ENCODE measurements at regions not wholly inside any gene's neighbourhood (a gene's known extent, or its start where the extent isn't known, plus 50 kb on each side); places are given as distances from the start of the nearest gene placed in this dataset.

DNA sequence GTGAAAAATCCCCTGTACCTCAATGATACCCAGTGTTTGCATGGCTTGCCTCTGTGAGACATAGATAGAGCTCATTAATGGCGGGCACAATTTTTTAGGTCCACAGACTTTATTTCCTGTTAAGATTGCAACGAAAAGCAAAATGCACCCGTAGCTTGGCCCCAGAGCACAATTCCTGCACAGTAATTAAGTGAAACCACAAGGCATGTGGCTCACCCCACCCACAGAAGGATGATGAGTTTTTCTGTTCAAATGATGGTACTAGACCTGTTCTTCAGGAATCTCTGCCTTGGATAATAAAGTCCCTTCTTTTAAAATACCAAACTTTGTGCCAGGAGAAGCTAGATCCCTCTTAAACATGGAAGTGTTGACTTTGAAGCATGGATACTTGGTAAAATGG, 738.1 kb downstream of the QKI start:
- no peak for DNase-seq (ENCODE audit: low spot score)

DNA sequence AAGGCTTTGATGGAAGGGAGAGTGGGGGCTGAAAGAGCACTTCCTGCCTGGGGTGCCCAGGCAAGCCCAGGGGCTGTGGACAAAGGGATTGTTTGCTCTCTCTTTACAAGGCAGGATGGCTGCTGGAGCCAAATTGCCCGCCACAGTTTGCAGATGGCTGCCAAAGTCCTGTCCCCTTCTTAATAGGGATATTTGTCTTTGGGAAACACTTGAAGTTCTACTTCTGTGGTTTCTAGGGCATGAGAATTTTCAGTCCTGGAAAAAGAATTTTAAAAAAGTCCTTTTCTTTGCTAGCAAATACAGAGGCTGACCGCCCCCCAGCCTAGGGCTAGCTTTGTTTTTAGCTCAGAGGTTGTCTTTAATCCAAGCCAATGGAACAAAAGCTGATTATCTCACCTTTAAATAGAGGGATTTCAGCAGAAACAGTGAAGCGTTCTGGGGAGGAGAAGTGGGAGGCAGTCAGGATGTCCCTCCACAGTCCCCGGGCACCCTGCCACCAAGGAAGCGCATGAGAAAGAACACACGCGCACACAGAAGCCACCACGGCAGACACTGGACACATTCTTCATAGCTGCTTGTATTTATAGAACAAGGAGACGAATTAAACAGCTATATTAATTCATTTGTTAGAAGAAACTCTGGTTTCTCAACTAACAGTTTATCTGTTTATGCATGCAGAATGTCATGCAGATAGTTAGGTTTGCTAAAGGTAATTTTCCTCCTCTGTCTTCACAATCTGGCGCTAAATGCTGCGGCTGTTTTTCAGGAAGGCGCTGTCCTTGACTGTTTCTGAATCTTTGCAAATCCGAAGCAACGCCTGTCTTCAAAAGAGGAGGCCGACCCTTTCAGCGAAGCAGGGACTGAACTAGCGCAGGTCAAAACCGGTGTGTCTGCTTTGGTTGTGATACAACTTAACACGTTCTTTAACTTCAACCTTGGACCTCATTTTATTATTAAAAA, 736.9 kb downstream of the QKI start:
- DNase-seq (ENCODE audit: low spot score): no peak

DNA sequence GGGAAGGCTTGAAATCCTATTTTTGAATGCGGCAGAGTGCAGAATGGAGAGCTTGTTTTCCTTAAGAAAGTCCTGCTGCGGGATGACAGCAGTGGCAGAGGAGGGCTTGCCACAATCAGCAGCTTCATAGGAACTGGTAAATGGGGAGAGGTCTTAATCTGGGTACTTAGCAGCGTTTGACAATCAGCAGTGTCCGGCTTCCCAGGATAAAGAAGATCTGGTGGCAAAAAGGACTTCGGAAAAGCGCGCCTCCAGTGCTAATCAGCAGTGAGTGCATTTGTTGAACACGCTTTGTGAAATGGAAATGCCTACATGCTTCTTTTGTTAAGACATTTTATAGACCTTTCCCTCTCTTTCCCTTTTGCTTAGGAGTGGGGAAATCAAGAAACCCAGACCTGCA, 735.7 kb downstream of the QKI start:
- no peak for DNase-seq (ENCODE audit: low spot score)

DNA sequence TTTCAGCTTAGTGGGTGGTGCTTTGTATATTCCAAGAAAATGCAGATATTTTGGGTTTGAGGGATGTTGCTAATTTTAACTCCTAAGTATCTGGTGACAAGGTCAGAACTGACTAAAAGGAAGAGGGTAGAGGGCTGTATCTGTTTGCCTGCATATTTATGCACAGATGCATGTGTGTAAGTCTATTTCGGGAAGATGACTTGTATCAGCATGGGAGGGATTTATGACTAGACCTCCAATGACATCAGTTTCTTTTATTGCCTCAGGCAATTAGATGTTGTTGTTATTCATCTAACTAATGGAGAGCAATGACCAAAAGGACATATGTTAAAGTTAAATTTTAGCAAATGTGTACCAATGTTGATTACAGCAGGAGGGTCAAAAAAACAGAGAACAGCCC, 734.3 kb downstream of the QKI start:
- no peak for DNase-seq (ENCODE audit: low spot score)

DNA sequence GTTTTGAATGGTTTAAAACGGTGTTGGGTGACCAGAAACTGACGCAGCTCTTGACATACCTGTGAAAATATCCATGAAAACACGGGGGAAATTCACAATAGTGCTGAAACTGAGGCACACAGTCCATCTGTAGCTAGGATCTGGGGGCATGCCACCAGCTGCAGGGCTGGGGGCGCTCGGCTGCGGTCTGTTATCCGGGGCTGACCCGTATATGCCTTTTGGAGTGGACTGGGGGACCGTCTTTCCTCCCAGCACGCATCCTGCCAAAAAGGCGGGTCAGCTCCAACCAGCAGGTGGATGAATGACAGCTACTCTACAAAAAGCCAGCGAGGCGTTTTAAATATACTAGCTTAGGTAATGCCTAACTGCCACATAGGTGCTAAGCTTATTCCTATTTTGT, 729.8 kb downstream of the QKI start:
- DNase-seq (ENCODE audit: low spot score): no peak

DNA sequence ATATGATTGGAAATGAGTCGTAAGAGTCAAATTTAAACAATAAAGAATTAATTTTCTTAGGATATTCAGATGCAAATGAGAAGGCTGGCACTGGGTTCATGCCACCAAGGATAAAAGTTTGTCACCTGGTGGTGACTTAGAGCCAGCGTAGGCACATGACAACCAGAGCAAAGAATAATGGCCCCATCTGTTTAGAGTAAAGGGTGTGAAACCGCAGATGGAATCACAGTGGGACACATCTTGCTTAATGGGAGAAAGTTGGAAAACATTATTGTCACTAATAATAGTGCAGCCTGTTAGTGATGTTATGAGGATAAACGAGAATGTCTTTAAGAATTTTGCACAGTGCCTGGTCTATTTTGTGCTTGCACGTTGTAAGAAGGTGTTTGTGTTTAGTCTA, 727.8 kb downstream of the QKI start:
- no peak for DNase-seq (ENCODE audit: low spot score)

DNA sequence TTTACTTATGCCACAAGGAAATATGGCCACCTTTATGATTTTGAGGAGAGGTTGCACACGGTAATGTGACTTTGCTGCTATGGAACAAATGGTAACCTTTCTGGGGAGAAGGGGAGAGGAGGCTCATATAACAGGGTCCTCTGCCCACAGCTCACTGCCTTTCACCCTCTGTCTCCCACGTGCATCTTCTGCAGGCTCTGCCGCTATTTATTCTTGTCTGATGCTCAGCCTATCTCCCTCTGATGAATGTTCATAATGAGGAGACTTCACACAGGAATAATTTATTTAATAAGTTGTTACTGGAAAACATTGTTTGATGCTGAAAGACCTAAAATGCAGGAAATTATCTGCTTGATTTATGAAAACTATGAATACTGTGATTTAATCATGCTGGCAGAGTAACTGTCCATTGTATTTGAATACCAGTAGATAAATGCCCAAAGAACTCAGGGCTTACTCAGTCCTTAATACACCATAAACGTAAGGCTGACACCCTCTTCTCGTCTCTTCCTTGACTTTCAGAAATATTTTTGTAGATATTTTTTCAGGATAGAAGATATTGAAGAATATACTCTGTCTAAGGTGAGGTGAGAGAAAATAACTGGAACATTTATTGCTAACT, 721.1 kb downstream of the QKI start:
- DNase-seq (ENCODE audit: low spot score): no peak

DNA sequence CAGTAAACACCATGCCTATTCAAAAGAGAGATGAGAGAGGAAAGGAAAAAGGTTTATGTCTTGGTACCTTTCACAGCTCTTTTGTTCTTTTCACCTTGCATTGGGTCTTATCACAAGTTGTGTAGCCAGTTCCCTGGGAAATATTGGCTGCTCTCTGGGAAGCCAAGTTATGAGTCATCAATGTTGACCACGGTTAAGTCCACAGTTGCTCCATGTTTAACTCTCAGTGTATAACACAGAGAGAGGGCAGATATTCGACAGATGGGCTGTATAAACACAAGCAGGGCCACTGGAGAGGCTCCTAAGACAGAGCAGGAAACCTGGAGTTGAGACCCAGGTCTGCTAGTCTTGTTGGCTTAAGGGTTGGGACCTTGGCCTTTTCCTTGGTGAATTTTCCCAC, 718.6 kb downstream of the QKI start:
- no peak for DNase-seq (ENCODE audit: low spot score)

DNA sequence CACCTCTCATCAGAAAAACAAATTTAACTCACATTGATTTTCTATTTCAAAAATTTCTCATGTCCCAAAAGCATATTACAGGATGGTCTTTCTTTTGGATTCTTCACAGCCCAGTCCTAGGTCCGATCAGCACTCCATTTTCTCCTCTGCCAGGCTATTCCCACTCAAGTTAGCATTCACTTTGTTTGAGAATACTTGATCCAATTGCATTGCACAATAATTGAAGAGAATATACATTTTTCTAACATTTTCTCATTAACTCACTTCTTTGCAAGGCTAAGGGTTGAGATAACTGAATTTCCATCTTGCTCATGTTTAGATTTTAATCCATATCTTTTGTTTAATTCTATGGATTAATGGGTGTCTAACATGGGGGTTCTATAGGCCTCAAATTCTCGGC, 716.1 kb downstream of the QKI start:
- no peak for DNase-seq (ENCODE audit: low spot score)

DNA sequence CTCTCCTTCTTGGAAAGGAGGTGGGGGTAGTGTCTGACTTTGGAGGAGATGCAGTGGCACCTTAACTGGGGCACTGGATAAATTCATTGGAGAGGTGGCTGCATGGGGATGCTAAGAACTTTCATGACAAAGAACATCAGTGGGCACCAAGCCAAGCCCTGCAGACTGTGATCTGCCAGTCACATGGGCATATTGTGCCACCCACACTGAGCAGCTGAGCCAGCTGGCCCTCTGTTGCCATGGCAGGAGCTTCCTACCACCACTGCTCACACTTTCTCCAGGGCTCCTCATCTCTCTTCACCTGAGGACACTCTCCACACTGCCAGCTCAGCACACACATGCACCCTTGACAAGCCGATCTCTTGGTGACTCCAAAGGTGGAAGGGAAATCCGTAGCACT, 715.6 kb downstream of the QKI start:
- no peak for DNase-seq (ENCODE audit: low spot score)

DNA sequence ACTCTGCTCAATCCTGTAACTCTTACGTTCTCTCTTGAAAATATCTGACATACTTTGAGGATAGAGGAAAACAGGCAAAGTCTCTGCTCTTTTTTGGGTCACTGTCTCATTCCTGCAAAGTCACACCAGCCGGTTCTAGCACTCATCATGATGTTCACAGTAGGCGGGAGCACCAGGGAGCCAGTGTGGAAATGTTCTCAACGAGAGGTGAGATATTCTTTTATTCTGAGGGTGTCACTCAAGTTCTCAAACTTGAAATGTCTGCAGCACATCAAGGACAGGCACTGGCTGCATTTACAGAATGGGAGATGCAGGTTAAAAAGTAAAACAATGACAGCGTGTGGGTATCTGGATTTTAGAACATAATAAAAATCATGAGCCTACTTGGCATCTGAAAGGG, 714.7 kb downstream of the QKI start:
- no peak for DNase-seq (ENCODE audit: low spot score)

DNA sequence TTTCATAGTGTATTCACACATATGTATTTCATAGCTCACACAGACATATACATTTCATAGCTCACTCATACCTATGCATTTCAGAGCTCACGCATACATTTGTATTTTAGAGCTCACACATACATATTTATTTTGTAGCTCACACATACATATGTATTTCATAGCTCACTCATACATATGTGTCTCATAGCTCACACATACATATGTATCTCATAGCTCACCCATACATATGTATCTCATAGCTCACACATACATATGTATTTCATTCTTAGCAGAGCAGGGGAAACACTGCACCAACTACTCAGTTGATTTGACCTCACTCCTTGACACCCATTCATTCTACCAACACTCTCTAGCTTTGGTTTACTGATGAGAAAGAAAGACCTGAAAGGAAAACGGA, 713.6 kb downstream of the QKI start:
- DNase-seq (ENCODE audit: low spot score): no peak

DNA sequence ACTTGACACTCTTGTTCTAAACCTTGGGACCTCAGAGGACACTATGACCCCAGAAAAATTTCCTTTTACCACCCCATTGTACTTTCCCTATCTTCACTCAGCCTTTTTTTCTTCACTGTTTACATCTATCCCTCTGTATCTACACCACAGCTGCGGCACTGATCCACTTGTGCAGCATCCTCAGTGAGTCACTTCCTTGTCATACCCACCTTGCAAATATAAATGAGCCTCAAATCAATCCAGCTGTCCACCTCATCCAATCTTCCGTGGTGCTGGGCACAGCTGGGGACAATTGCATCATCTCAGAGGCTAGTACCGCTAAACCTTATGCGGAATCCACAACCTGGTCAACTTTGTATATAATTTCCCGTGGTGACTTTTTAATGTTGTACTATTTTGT, 710.5 kb downstream of the QKI start:
- DNase-seq (ENCODE audit: low spot score): no peak

DNA sequence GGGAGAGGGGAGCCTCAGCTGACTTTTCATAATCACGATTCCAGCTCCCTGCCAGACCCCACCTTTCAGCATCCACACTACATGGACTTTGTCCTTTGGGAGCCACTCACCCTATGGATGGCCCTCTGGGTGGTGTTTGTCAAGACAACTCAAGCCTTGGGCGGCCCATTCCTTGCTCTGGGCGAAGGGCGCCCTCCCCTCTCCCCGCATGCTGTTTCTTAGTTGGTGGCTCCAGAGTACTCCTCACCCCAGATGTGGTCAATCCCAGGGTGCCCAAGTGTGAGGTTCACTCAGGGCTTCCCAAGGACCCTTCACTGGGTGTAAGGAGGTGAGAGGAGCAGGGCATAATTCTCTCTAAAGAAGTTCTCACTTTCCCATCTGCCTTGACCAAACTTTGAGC, 710.0 kb downstream of the QKI start:
- DNase-seq (ENCODE audit: low spot score): no peak

DNA sequence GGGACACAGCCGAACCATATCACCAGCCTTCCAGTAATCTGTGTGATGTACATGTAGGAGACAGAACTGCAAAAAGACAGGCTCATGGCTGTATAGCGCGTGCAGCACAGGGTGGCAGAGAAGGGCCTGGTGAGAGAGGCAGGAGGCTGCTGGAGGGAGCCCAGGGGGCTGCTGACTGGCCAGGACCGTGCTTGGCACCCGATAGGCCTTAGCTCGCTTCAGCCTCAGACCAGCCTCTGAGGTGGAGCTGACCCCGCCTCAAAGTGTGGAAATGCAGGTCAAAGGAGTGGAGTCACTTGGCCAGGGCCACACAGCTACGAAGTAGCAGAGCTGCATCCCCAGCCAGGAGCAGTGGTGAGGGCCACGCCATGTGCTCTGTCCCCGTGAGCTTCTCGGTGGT, 707.6 kb downstream of the QKI start:
- DNase-seq (ENCODE audit: low spot score): no peak

DNA sequence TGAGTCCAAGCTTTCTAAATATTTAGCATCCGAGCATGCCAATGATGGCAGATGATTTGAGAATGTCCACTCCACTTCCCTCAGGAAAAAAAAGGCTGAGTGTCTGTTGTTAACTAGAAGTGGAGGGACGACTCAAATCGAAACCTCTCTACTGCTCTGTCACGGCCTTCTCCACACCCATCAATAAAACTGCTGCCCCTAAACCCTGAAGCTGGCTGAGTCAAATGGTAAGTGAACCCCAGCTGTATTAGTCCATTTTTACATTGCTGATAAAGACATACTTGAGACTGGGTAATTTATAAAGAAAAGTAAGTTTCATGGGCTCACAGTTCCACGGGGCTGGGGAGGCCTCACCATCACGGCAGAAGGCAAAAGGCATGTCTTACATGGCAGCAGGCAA, 707.0 kb downstream of the QKI start:
- DNase-seq (ENCODE audit: low spot score): no peak

DNA sequence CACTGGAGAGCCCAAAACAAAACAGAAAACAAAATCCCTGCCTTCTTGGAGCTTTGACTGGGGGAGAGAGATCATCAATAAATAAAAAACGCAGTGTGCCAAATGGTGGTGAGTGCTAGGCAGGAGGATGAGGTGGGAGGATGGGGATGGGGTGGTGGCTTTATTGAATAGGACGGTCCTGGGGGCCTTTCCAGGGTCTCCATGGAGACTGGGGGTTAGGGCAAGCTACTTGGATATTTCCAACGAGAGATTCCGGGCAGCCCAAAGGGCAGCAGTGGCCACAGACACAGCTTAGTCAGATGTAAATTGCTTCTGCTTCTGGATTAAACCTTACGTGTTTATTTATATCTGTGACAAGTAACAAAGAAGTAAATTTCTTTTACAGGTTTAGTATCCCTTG, 700.1 kb downstream of the QKI start:
- DNase-seq (ENCODE audit: low spot score): no peak

DNA sequence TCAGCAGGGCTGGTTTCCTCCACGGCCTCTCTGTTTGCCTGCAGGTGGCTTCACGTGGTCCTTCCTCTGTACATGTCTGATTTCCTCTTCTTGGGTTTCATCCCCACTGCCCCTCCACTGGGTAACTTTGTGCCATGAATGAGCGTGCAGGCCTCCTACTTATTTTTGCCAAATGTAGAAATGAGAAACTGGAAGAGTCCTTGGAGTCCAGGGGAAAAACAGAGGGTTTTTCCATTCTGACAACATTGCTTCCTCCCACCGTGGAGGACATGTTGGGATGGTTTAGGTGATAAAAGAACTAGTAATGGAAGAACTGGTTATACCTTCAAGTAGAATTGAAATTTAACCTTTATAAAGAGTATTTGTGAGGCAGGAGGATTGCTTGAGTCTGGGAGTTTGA, 699.5 kb downstream of the QKI start:
- DNase-seq (ENCODE audit: low spot score): no peak

DNA sequence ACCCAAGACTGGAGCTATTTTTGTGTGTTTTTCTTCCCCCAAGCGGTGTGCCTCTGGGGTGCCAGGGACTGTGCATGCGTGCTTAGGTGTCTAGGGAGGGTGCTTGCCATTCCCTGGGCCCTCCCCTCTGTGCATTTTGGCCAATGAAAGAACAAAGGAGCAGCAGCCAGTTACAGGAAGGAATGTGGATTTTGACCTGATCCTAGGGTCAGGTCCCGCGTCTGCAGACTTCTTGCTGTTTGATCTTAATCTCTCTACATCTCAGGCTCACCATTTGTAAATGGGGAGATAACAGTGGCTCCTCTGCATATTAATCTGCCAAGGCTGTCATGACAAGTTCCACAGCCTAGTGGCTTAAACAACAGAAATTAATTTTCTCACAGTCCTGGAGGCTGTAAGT, 699.1 kb downstream of the QKI start:
- DNase-seq (ENCODE audit: low spot score): no peak

DNA sequence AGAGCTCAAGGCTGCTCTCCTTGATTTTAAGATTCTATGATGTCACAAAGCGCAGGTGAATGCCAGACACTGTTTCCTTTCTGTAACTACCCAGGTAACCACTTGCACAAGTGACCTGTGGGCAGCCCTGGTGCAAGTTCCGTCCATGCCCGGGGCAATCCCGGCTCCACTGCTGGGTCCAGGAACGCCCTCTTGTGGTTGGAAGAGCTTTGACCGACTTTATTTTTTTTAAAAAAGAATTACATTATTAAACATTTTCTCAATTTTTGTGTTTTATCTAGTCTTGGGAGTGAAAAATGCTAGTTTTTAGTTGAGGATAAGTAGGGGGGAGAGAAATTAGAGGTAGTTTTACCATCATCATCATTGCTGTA, 695.2 kb downstream of the QKI start:
- no peak for DNase-seq (ENCODE audit: low spot score)

DNA sequence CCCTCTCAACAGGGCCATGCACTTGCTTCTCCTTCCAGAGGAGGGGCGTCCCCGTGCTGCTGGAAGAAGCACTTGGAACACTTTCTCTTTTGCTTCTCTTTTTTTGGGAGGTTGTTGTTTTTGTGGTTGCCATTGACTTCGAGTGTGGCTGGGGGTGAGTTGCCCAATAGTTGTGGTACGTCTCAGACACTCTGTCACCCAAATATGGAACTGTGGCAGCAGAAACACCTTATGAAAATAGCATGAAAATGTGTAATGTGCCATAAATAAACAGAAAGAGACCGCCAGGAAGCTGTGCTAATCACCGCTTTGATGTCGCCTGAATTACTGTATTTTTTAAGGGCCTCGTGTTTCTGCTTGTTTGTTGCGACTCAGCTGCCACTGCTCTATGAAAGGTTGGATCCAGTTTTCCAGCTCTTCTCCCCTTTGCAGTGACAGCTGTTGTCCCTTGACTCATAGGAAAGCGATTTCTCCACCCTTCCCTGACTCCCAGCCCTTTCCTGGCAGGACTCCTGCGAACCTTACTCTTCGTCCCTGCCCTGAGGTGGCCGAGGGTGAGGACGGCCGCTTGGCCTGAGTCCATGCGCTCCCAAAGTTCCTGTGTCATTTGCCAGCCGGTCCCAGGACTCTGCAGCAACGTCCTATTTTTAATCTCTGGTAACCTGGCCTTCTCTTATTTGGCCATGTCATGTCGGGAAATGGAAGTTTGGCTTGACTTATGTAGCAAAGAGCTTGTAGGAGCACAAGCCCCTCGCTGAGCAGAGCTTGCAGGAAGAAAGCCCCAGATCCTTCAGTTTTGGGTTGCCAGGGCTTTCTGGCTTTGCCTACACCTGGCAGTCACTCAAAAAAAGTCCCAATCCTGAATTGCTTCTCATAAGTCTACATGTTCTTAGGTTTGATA, 694.6 kb downstream of the QKI start:
- DNase-seq (ENCODE audit: low spot score): no peak

DNA sequence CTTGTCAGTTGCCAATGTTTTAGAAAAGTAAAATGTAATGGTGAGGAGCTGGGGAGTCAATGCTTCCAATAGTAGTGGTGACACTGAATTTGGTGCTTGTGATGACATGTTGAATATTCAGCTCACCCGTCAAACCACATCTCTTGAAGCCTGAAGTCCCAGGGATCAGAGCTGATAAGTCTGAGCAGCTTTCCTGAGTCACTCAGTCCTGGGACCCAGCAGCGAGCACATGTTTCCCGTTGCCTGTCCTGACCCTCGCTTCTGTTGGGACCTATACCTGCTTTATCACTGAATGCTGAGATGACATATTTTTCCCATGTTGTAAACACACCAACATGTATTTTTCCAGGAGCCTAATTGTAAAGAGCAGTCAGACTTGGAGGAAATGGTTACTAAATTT, 693.6 kb downstream of the QKI start:
- DNase-seq (ENCODE audit: low spot score): no peak
